Activated CD4-positive, alpha-beta T cell treated with anti-CD3 and anti-CD28 coated beads, Interleukin-2, Interleukin-4, amounts not matched to agents 100 ng/mL and 50 ng/mL, durations not matched to agents 16 hours and 8 hours (primary cell): ENCODE measurements at regions not wholly inside any gene's neighbourhood (a gene's known extent, or its start where the extent isn't known, plus 50 kb on each side); places are given as distances from the start of the nearest gene placed in this dataset.
A peak's percentile ranks its signal among the peaks of the same experiment; 100 is the strongest.
"Not testable (repeated sequence)": the region's sequence is repeated elsewhere in the genome, so short reads cannot be mapped to it uniquely, and the experiment has no call there.

Experiments
- DNase-seq: peaks from one replicate; pipeline ENCODE4 v3.0.0-alpha.2; 2020; ENCODE audit warnings: low spot score

- peak; percentile 18 for DNase-seq
These were observed 205.2 kb upstream of the PLGLB2 start for GRCh38 chr2:87542599-87543174.

GRCh38 chr2:87543797-87544196 is 204.1 kb upstream of the PLGLB2 start:
- not testable (repeated sequence) for DNase-seq

DNA sequence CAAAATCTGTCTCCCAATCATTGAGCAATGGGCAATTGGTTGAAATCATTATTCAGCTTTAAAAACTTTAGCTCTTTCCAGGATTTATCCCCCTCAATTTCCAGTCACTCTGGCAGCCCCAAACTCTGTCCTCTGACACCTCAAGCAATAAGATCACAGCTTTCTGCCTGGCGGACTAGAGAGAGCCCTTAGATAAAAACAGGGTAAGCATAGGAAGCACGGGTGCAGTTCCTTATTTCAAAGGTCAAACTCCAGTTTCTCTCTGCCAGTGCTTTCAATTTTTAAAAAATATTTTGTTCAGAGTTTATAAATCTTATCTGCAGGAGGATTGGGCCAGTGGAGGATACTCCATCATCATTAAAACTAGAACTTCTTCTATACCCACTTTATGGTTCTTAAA is 200.8 kb upstream of the PLGLB2 start:
- DNase-seq, result not testable (repeated sequence)

GRCh38 chr2:87547966-87548365 is 199.9 kb upstream of the PLGLB2 start:
- not testable (repeated sequence) for DNase-seq

DNA sequence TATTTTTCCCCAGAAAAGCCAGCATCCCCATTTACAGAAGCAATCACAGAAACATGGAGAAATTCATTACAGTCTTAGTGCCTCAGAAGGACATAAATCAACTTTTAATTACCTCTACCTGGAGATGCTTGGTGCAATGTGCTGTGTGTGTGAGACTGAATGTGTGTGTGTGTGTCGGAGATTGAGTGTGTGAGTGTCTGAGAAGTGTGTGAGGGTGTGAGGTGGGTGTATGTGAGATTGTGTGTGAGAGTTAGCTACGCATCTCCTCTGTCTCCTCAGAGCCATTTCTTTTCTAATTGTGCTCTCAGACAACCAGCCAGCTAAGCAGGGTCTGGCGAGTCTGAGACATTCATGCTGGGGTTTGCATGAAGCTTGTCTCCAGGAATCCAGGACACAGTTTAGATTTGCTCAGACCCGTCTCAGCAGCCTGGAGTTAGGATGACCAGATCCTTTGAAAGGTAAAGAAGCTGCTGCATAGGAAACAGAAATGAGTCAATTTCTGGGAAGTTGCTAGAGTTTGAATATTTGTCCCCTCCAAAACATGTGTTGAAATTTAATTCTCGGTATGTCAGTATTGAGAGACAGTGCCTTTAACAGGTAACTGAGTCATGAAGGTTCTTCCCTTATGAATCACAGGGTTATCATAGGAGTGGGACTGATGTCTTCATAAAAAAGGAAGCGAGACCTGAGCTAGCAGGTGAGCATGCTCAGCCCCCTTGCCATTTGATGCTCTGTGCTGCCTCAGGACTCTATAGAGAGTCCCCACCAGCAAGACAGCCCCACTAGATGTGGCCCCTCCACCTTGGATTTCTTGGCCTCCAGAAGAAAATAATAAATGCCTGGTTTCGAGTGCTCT is 199.0 kb upstream of the PLGLB2 start:
- not testable (repeated sequence) for DNase-seq

- DNase-seq, result not testable (repeated sequence)
These were observed 198.2 kb upstream of the PLGLB2 start for GRCh38 chr2:87549561-87550202.

DNA sequence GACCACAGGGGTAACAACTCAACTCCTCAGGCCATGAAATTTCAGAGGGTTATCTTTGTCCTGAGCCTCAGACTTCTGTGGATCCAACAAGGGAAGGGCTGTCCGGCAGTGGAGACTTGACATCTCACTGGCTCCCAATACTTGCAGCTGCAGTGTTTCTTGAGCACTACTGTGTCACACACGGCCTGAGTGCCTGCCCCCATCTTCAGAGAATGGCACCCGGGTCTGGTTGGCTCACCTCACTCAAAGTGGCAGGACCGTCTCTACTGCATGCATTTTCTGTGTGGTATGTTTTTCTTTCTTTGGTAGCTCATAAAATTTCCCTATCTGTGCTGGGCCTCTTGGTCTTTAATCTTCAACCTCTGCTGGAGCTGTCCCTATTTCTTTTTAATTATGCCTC is 193.2 kb upstream of the PLGLB2 start:
- DNase-seq, result not testable (repeated sequence)

- DNase-seq, result not testable (repeated sequence)
These were observed 192.8 kb upstream of the PLGLB2 start for GRCh38 chr2:87555082-87555481.

DNA sequence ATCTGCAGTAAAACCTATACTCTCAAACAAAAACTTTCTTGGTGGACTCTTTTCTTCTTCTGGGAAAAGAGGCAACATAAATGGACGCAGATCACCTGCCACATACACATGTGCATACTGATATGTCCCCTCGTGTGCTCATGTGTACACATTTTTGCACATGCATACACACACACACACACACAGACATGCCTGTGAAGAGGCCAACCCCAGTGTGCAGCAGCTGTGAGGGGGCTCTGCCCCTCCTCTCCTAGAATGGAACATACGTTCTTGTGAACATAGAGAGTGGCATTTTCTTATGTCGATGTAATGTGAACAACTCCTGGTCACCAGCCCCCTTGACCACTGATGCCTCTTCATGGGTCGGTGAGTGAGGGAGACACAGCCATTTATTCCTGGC is 188.9 kb upstream of the PLGLB2 start:
- not testable (repeated sequence) for DNase-seq

DNA sequence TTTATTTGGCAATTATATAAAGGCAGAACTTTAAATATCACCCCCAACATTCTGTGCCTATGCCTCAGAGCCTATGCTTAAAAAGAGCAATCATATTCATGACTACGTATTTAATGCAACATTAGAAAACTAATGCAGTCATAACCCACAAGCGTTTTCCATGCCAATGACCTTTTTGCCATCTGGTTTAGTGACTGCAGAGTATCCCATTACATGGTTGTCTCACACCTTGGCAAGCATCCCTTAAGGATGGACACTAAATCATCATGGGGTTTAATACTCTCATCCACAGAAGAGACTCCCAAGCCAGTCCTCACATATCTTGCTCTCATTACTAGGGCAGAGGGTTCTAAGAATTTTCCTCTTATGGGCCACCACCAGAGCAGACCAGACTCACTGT is 188.2 kb upstream of the PLGLB2 start:
- DNase-seq, result not testable (repeated sequence)

DNA sequence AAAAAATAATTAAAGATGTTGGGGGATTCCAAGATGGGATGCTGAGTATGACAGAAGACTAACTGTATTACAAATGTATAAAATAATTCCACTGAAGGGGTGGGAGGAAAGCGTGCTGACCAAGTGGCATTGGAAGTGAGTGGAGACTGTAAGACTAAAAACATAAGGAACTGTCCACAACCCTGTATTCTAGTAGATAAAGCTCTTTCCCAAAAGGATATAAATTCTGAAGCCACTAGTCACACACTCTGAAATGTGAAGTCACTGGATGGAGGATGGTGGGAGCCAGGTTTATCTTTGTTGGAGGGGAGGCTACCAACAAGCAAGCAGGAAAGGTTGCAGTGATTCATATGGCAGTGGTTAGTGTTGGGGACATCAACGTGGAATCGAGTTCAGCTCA is 182.8 kb upstream of the PLGLB2 start:
- not testable (repeated sequence) for DNase-seq

DNA sequence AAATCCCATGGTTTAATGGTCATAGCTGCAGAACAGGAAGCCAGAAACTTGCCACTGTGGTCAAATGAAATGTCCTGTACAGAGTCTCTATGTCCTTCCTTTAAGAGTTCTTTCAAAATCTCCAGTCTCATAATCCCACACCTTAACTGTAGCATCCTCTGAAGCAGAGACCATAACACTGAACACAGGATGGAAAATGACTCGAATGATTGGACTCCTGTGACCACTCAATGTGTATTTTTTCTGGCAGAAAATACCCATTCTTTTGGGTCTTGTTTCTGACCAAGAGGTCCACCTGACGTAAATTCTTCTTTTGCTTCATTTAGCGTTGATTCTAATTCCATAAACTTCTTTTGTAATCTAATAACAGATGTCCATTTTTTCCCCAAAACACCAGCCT is 181.4 kb upstream of the PLGLB2 start:
- not testable (repeated sequence) for DNase-seq

DNA sequence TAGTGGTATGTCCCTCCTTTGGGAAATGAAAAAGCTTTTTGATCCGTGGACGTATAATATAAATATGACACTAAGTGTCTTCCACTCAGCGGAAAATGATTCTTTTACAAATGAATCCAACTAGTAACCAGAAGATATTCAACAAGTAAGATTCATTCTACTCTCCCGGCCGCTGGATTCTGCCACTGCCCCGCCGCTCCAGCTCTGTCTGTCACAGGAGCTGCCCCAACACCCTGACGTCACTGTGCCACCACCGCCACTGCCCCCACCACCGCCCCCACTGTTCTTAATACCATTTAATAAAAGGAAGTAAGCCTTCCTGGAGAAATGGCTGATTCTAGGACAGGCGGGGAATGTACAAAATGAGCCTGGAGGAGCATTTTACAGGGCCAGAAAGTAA is 180.8 kb upstream of the PLGLB2 start:
- DNase-seq, result not testable (repeated sequence)

DNA sequence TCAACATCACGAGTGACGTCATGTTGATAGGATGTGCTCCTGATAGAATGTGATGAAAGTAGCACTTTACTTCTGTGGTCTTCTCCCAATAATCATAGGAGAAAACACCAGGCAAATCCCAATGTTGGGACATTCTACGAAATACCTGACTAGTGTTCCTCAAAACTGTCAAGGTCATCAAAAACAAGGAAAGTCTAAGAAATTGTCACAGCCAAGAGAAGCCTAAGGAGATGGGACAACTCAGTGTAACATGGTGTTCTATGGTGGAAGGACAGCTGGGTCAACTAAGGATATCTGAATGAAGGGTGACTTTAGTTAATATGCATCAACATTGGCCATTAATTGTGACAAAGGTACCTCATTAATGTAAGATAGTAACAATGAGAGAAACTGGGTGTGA is 180.0 kb upstream of the PLGLB2 start:
- not testable (repeated sequence) for DNase-seq

GRCh38 chr2:87568554-87569278 is 179.2 kb upstream of the PLGLB2 start:
- not testable (repeated sequence) for DNase-seq

GRCh38 chr2:87569689-87570397 is 178.0 kb upstream of the PLGLB2 start:
- not testable (repeated sequence) for DNase-seq

DNA sequence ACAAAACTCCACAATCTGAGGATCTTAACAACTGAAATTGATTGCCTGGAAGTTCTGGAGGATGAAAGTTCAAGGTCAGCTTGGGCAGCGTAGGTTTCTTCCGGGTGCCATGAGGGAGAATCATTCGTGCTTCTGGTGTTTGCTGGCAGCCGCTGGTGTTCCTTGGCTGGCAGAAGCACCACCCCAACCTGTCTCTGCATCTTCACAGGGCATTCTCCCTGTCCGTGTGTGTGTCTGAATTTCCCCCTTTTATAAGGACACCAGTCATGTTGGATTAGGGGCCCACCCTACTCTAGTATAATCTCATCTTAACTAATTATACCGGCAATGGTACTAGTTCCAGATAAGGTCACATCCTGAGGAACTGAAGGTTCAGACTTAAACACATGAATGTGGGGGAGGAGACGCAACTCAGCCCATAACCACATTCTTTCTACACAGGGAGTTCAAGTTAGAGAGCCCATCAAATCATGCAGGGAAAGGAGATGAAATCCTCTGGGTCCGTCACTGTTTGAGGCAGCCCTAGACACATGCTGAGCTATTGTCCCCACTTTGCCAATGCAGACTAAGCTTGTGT is 175.9 kb upstream of the PLGLB2 start:
- DNase-seq, result not testable (repeated sequence)

DNA sequence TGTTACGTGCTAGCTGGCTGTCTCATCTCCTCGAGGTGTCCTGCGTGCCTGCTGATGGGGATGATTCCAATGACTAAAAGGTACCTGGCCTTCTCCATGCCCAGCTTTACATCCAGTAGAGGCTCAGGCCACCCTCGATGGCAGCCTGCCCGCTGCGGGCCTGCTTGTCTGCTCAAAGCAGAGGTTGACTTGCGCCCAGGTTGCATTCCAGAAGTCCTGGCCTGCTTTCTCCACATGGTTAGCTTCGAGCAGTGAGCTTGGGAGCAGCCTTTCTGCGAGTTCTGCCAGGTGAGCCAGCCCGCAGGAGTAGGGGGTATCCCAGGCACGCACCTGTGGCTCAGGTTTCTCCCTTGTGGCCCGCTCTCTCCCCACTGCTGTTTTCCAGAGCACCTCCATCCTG is 175.0 kb upstream of the PLGLB2 start:
- not testable (repeated sequence) for DNase-seq

GRCh38 chr2:87573386-87574192 is 174.3 kb upstream of the PLGLB2 start:
- not testable (repeated sequence) for DNase-seq
